ENCODE measurements at regions not wholly inside any gene's neighbourhood (a gene's known extent, or its start where the extent isn't known, plus 50 kb on each side); places are given as distances from the start of the nearest gene placed in this dataset.

DNA sequence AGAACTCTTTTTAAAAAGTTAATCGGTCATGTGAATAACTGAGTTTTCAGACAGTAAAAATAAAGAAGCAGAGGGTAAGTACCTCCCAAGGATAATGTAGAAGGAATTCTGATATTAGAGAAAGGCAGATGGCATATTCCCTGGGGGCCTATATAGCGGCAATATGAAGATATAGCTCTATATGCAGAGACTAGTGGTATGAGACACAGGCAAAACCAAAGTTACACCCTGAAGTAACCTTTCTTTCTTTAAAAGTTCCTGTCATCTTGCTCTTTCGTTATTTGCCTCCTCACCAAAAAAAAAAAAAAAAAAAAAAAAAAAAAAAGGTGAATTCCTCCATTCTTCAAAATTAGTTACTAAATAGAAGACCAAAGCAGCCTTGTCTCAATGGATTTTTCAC is 76.2 kb upstream of the ARHGAP32 start:
- TF ChIP-seq, protein P1, sequence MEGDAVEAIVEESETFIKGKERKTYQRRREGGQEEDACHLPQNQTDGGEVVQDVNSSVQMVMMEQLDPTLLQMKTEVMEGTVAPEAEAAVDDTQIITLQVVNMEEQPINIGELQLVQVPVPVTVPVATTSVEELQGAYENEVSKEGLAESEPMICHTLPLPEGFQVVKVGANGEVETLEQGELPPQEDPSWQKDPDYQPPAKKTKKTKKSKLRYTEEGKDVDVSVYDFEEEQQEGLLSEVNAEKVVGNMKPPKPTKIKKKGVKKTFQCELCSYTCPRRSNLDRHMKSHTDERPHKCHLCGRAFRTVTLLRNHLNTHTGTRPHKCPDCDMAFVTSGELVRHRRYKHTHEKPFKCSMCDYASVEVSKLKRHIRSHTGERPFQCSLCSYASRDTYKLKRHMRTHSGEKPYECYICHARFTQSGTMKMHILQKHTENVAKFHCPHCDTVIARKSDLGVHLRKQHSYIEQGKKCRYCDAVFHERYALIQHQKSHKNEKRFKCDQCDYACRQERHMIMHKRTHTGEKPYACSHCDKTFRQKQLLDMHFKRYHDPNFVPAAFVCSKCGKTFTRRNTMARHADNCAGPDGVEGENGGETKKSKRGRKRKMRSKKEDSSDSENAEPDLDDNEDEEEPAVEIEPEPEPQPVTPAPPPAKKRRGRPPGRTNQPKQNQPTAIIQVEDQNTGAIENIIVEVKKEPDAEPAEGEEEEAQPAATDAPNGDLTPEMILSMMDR (conservative IDR thresholded peaks at IDR 0.05; ENCODE audit: low read length): no peak
- no peak for TF ChIP-seq EZH2phosphoT487 (IDR thresholded peaks at IDR 0.05; ENCODE audit: borderline replicate concordance)
